HTR-8/SVneo (cell line): ENCODE measurements at regions not wholly inside any gene's neighbourhood (a gene's known extent, or its start where the extent isn't known, plus 50 kb on each side); places are given as distances from the start of the nearest gene placed in this dataset.

Experiments
- DNase-seq: peaks from one replicate; pipeline ENCODE4 v3.0.0; 2011; ENCODE audit warnings: low spot score, mixed read lengths; ENCODE audit not compliant: insufficient read length
- FAIRE-seq: peaks from 2 replicates; lab custom pipeline; 2011; peaks lifted over from hg19 to GRCh38; lab: Jason Lieb, UNC

DNA sequence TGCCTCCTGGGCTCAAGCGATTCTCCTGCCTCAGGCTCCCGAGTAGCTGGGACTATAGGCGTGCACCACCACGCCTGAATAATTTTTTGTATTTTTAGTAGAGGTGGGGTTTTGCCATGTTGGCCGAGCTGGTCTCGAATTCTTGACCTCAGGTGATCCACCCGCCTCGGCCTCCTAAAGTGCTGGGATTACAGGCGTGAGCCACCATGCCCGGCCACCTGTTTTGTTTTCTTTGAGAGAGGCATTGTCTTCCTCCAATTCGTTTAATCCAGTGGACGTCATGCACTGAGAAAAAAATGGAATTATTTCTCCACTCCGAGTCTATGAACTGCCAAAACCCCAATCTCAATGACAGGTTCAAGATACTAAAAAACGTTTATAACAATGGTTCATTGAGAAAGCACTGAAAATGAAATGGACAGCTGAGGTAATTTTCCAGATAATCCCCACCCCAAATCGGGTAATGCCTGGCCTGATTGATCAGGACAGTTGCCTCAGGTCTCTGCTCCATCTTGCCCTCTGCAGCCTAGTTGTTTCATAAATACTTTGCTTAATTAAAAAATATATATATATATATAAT is 132.7 kb upstream of the PARP11 start:
- DNase-seq (no peak), FAIRE-seq (no peak)

- no peak for FAIRE-seq
These were observed 130.4 kb upstream of the PARP11 start for GRCh38 chr12:4003576-4003975.

DNA sequence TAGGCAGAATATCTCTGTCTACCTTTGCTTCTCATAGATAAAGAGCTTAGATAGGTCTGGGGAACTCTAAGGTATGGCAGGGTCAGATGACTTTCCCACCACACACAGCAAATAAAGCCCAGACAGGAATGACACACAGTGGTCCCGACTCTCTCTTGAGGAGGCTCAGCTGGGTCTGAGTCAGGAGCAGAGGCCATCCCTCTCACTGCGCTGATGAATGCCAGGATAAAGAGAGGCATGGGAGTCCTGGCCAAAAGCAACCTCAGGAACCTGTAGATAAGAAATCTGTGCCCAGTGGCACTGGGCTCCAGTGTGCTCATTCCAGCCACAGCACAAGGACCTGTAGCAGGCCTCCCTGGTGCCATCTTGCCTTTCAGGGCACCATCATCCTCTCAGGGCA is 129.4 kb upstream of the PARP11 start:
- FAIRE-seq: no peak

More at GRCh38 chr12:4003576-4003975, 130.4 kb upstream of the PARP11 start:
- no peak for DNase-seq

DNA sequence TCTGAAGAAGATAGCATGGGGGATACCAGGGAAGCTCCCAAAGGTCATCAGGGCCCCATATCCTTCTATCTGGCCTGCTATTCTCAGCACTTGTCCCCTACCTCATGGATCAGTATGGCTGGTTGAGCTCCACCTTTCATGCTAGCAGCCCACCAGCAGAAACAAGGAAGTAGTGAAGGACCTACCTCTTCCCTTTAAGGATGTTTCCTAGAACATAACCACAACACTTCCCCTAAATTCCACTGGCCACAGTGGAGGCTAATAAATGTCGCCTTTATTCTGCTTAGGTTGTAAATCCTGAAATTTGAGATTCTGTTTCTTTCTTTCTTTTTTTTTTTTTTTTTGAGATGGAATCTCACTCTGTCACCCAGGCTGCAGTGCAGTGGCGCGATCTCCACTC is 128.6 kb upstream of the PARP11 start:
- FAIRE-seq (no peak), DNase-seq (no peak)

More for the DNA sequence above, 129.4 kb upstream of the PARP11 start:
- no peak for DNase-seq

DNA sequence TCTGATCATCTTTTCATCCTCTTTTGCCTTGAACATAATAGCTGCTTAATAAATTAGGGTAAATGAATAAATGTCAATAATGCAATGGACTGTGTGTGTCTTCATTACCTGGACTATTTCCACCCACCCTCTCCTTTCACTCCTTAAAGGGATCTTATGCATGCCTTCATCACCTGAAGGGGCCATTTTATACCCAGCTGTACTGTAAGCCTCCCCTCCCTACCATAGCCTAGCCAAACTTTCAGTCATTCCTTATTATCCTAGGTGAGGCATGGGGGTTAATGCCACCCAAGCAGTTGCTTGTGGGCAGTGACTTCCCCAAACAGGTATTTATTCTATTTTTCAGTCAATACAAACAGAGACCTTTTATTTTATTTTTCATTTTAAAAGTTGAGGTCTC is 127.8 kb upstream of the PARP11 start:
- FAIRE-seq: no peak
- no peak for DNase-seq

GRCh38 chr12:3999904-4000303 is 126.7 kb upstream of the PARP11 start:
- FAIRE-seq: no peak
- DNase-seq: no peak

DNA sequence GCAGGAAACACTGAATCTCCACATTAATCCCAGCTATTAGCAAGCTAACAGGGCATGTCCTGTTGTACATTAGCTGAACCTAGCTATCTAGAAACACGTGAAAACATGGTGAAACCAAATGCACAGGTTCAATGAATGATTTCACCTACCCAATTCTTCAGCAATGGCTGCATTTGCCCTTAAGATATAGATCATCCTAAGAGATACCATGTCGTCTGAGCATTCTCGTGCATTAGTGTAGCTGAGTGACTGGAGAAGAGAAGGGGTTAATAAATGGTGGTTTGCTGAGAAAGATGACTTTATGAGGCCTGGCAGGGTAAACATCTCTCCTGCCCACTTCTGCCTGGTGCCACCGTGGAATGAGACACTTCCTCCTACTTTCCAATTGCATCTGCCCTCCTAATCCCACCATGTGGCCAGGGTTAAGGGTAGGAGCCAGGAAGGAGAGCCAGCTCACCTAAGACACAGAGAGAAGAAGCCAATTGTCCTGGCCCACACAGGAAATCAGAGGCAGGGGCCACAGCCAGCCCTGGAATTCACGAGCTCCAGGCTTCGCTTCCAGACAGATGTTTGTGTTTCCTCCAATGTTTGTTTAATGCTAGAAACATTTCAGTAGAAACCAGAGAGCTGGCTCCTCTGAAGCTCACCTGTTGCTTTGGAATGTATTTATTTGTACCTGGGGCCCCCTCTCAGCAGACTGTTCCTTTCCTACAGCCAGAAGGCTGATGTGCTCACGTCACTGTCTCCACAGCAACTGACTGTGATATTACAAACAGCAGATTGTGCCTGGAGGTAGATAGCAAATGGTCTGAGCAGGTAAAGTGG is 126.0 kb upstream of the PARP11 start:
- no peak for DNase-seq
- no peak for FAIRE-seq

- FAIRE-seq: no peak
- no peak for DNase-seq
These were observed 125.2 kb upstream of the PARP11 start for GRCh38 chr12:3998397-3998796.

- no peak for DNase-seq
- FAIRE-seq: no peak
These were observed 123.1 kb upstream of the PARP11 start for GRCh38 chr12:3996322-3996721.

DNA sequence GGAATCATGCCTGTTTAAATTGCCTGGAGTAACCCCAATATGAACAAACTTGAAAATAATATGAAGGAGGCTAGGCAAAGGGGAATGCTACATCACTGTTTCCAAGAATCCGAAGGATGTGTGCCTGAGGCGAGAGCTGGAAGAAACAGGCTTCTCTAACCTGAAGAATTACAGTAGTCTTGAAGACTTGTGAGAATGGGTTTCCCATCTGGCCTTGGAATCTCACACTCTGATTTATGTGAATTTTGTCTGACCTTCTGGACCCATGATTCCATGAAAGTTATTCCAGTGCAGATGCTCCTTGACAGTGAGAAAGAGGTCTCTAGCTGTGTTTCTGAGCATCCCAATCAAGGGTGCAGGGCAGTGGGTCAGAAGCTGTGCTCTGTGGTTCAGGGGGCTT is 122.1 kb upstream of the PARP11 start:
- FAIRE-seq (no peak), DNase-seq (no peak)

GRCh38 chr12:3994500-3994899 is 121.3 kb upstream of the PARP11 start:
- FAIRE-seq: peak; percentile 4

DNA sequence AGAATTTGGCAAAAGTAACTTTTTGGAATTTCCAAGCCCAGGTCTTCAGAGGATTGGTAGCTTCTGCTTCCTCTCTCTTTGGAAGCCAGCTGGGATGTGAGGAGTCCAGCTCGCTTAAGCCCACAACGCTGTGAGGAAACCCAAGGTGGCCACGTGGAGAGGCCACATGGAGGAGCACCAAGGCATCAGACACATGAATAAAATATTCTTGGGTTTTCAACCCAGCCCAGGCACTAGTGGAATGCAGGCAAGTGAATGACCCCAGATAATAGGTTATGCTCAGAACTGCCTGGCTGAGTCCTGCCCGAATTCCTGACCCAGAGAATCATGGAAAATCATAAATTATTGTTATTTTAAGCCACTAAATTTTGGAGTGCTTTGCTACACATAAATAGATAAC is 119.7 kb upstream of the PARP11 start:
- DNase-seq (no peak), FAIRE-seq (no peak)

More at GRCh38 chr12:3994500-3994899, 121.3 kb upstream of the PARP11 start:
- no peak for DNase-seq

DNA sequence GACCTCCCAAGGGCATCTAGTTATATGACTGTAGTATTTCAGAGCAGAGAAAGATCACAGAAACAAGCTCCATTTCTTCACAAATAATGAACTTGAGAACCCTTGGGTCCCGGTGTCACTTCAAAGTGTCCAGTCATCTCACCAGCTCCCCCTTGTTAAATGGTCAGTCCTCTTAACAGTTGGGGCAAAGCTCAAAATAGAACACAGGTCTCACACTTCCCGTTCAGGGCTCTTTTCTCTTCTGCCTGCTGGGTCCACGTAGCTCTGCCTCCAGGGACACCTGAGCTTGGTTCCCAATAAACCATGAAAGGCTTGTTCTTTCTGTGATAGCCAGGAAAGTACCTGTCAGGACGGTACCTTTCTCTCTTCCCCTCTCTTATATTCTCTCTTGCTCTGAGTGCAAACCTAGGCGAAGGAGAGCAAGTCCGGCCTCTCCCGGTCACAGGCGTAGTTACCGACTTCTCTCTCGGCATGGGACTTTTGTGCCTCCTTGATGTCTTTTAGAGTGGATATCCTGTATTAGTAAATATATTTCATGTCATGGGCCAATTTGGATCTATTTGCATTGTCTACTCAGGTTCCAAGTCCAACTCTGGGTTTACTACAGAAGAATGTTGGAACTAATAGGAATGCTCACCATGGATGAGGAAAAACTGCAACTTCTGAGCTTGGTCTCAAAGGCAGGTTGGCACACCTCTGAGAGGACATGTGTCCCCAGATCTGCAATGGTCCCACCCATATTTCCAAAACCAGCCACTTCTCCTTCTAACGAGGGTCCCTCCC is 118.8 kb upstream of the PARP11 start:
- DNase-seq (no peak), FAIRE-seq (no peak)

DNA sequence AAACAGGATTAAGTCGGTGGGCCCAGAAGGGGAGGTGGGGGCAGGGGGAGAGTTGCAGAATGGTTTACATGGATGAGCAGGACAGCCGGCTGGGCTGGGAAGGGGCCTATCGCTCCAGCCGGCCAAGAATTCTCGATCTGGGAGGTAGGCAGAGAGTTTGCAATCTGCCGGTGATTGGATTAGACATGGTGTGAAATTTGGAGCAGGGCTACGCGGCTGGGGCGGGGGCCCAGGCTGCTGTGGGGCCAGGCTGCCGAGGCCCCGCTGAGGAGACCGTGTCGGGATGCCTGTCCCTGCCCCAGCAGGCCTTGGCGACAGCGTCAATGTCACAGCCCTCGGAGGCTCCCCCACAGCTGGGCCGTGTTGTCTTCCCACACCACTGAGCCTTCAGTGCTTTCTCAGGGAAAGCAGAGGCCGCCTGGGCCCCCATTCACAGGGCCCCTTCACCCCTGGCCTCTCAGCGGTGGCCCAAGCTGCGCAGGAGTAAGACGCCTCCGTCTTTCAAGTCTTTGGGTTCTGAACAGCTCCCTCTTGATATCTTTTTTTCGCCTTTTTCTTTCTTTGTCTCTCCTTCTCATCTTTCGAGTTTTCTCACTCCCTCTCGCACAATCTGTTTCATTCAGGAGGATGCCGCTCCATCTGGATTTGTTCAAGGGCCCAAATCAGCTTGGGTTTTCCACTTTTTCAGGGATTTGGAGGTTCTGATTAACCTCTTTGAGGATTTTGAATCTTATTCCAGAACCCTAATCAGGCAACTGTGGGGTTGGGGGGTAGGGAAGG is 117.5 kb upstream of the PARP11 start:
- DNase-seq (no peak), FAIRE-seq (no peak)

GRCh38 chr12:3989218-3989550 is 116.0 kb upstream of the PARP11 start:
- DNase-seq (no peak), FAIRE-seq (no peak)

- no peak for FAIRE-seq
- no peak for DNase-seq
These were observed 115.5 kb upstream of the PARP11 start for GRCh38 chr12:3988519-3989217.

GRCh38 chr12:3987571-3987970 is 114.4 kb upstream of the PARP11 start:
- no peak for DNase-seq
- no peak for FAIRE-seq

DNA sequence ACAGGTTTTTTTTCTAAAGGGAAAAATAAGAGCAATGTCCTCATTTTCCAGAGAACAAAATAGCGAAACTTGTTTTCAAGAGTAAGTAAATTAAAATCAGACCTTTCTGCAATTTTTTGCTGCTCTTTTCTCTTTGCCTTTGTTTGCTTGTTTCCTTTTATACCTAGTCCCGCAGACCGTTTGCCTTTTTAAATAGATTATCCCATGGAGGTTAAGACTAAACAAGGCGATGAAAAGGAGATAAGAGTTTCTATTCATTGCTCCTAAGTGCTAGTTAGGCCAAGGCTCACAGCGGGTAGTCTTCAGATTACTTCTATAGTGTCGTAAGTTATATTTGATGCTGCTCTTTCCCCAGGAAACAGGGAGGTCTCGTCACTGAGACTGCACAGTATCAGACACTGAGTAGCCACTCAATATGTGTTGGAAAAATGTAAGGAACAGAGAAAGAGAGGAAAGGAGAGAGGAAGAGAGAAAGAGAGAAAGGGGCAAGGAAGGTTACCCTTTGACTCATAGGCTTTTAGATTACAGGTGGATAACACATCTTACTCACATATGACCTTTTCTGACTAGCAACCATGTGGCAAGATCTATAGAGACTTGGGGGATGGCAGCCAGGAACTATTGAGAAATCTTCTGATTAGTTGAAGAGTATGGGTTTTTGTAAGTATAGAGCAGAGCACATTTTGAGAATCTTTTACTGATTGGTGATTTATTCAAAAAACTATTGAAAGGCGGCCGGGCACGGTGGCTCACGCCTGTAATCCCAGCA is 107.5 kb upstream of the PARP11 start:
- FAIRE-seq (no peak), DNase-seq (no peak)

- no peak for FAIRE-seq
These were observed 104.4 kb upstream of the PARP11 start for GRCh38 chr12:3977621-3978020.

More at GRCh38 chr12:3977621-3978020, 104.4 kb upstream of the PARP11 start:
- DNase-seq: no peak
